Activated naive CD8-positive, alpha-beta T cell treated with anti-CD3 and anti-CD28 coated beads, Interleukin-2, amount 50 U/mL, for 24 hours (primary cell): ENCODE measurements at regions not wholly inside any gene's neighbourhood (a gene's known extent, or its start where the extent isn't known, plus 50 kb on each side); places are given as distances from the start of the nearest gene placed in this dataset.

ENCODE experiments used
- ATAC-seq: fragments of 150-1000 bp; cut with Tn5 transposase; one replicate; pipeline ENCODE4 v1.10.0; 2021
- DNase-seq: peaks from one replicate; pipeline ENCODE4 v3.0.0; 2021
- H3K27ac Mint-ChIP-seq: one replicate; pipeline ENCODE4 v1.8.0; 2021; ENCODE audit warnings: mild to moderate bottlenecking, mixed read lengths
- H3K27me3 Mint-ChIP-seq: one replicate; pipeline ENCODE4 v1.8.0; 2021; ENCODE audit warnings: mixed read lengths
- H3K36me3 Mint-ChIP-seq: one replicate; pipeline ENCODE4 v1.8.0; 2021; ENCODE audit warnings: low read depth, mixed read lengths
- H3K4me1 Mint-ChIP-seq: one replicate; pipeline ENCODE4 v1.8.0; 2021; ENCODE audit warnings: mixed read lengths
- H3K4me3 Mint-ChIP-seq: one replicate; pipeline ENCODE4 v1.8.0; 2021; ENCODE audit warnings: mild to moderate bottlenecking, moderate library complexity, mixed read lengths
- H3K9me3 Mint-ChIP-seq: one replicate; pipeline ENCODE4 v1.8.0; 2021; ENCODE audit warnings: mixed read lengths

GRCh38 chr4:151912632-151913031, 151.8 kb upstream of the GATB start:
- DNase-seq (no peak), ATAC-seq (no peak)
- Mint-ChIP-seq H3K27ac (no peak overlapping the region), H3K4me3 (no peak overlapping the region), H3K36me3 (no peaks in the 10 kb centered on the region), H3K27me3 (no peaks in the 10 kb centered on the region), H3K4me1 (peaks cover 10% of the 10 kb centered on the region), H3K9me3 (peaks cover 7% of the 10 kb centered on the region)

DNA sequence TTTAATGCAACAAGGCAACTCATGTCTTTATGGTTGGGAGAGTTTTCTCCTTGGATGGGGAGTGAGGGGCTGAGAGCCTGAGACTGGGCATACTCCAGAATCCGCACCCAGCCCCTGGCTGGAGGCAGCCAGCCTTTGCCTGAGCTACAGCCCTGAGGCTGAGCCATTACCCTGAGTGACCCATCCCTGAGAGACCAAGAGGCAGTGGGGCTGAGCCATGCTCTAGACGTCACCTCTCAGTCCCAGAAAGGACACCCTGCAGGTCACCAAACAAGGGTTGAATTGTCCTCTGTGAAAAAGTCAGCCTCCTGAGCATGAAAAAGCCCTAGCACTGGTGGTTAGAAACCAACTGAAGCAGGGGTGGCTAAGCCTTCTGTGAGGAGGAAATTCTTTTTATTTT, 151.2 kb upstream of the GATB start:
- no peak overlapping the region for H3K27ac Mint-ChIP-seq
- ATAC-seq: no peak
- peaks cover 7% of the 10 kb centered on the region for H3K9me3 Mint-ChIP-seq
- no peaks in the 10 kb centered on the region for H3K27me3 Mint-ChIP-seq
- no peaks in the 10 kb centered on the region for H3K36me3 Mint-ChIP-seq
- DNase-seq: no peak
- H3K4me1 Mint-ChIP-seq: peaks cover 10% of the 10 kb centered on the region
- H3K4me3 Mint-ChIP-seq: no peak overlapping the region

DNA sequence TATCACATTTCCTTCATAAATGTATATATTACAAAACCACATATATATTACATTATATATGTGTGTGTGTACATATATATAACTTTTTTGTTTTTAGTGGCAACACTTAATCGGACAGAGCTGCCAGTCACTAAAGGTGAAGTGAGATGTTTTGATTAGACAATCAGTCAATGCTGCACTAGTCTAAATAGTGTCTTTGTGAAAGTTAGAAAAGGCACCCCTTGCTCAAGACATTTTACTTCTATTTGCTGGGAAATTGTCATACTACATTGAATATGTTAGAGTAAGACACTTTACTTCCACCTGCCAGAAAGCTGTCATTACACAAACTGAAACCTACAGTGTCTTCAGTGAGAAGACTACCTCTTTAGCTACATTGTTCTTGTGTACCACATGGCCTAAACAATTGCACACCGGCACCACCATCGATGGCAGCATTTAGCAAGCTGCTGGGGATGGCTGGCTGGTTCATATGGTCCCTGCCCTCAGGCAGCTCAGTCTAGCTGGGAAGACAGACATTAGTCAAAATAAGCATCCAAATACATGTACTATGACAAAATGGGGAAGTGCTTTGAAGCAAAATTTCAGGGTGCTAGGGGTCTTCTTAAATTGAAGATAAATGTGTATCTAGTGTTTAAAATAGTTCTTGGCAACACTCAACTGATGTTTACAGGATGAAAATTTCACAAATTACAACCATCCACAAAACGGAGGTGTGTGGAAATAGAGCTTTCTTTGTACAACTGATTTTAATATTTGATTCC, 148.1 kb upstream of the GATB start:
- peaks cover 2% of the 10 kb centered on the region for H3K4me1 Mint-ChIP-seq
- peaks cover 12% of the 10 kb centered on the region for H3K9me3 Mint-ChIP-seq

DNA sequence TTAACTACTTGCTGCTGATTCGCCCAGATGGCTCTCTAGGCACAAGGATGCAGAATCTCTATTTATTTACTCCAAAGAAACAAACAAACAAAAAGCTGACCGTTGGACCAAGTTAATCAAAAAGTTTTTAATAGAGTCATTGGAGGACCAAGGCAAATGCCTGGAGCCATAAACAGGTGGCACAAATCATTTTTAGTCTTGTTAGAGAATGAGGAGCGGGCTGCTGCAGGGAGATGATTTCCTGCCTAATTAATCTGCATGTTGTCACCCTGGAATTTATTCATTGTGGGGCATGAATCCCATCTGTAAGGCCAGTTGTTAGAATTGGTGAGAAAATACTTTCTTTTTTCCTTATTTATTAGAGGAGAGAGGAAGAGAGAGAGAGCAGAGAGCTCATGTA, 147.4 kb upstream of the GATB start:
- DNase-seq (no peak), ATAC-seq (no peak)
- peaks cover 2% of the 10 kb centered on the region for H3K4me1 Mint-ChIP-seq
- H3K9me3 Mint-ChIP-seq: peaks cover 10% of the 10 kb centered on the region
- H3K27ac Mint-ChIP-seq: no peak overlapping the region
- no peaks in the 10 kb centered on the region for H3K27me3 Mint-ChIP-seq
- no peak overlapping the region for H3K4me3 Mint-ChIP-seq
- H3K36me3 Mint-ChIP-seq: no peaks in the 10 kb centered on the region

More for the DNA sequence above, 148.1 kb upstream of the GATB start:
- ATAC-seq: no peak
- DNase-seq: no peak
- Mint-ChIP-seq H3K4me3 (no peak overlapping the region), H3K27ac (no peak overlapping the region), H3K27me3 (no peaks in the 10 kb centered on the region), H3K36me3 (no peaks in the 10 kb centered on the region)

- DNase-seq (no peak), ATAC-seq (no peak)
- Mint-ChIP-seq H3K4me1 (peaks cover 2% of the 10 kb centered on the region), H3K27ac (no peak overlapping the region), H3K9me3 (peaks cover 28% of the 10 kb centered on the region), H3K27me3 (no peaks in the 10 kb centered on the region), H3K36me3 (peaks cover 4% of the 10 kb centered on the region), H3K4me3 (no peak overlapping the region)
Measured at GRCh38 chr4:151906438-151906837, 145.6 kb upstream of the GATB start.

DNA sequence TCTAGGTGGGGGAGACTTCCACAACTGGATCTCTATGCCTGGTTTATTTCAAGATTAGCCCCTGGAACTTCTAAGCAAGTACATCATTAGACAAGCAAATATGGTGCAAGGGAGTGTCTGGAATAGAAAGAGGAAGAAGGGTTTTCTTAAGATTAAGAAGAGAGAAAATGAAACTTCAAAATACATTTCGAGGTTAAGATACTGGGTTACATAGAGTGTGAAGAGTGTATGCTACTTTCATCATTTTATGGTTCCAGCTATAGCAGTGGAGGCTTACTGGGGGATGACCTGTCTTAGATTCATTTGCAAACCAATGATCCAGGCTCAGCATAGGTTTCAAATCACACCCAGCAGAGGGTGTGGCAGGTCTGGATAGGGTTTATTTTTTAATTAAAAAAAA, 144.4 kb upstream of the GATB start:
- Mint-ChIP-seq H3K36me3 (peaks cover 4% of the 10 kb centered on the region), H3K4me3 (no peak overlapping the region)

GRCh38 chr4:151901631-151902030, 140.8 kb upstream of the GATB start:
- Mint-ChIP-seq H3K9me3 (peaks cover 31% of the 10 kb centered on the region), H3K4me1 (peaks cover 2% of the 10 kb centered on the region), H3K36me3 (peaks cover 4% of the 10 kb centered on the region), H3K27me3 (no peaks in the 10 kb centered on the region), H3K4me3 (no peak overlapping the region), H3K27ac (no peak overlapping the region)
- DNase-seq (no peak), ATAC-seq (no peak)

More for the DNA sequence above, 144.4 kb upstream of the GATB start:
- ATAC-seq: no peak
- DNase-seq: no peak
- H3K27me3 Mint-ChIP-seq: no peaks in the 10 kb centered on the region
- peaks cover 2% of the 10 kb centered on the region for H3K4me1 Mint-ChIP-seq
- no peak overlapping the region for H3K27ac Mint-ChIP-seq
- peaks cover 31% of the 10 kb centered on the region for H3K9me3 Mint-ChIP-seq

- Mint-ChIP-seq H3K4me3 (no peak overlapping the region), H3K4me1 (no peaks in the 10 kb centered on the region), H3K27ac (no peak overlapping the region), H3K9me3 (peaks cover 7% of the 10 kb centered on the region), H3K36me3 (no peaks in the 10 kb centered on the region), H3K27me3 (no peaks in the 10 kb centered on the region)
- no peak for ATAC-seq
- DNase-seq: no peak
Measured at GRCh38 chr4:151896880-151897279, 136.1 kb upstream of the GATB start.

DNA sequence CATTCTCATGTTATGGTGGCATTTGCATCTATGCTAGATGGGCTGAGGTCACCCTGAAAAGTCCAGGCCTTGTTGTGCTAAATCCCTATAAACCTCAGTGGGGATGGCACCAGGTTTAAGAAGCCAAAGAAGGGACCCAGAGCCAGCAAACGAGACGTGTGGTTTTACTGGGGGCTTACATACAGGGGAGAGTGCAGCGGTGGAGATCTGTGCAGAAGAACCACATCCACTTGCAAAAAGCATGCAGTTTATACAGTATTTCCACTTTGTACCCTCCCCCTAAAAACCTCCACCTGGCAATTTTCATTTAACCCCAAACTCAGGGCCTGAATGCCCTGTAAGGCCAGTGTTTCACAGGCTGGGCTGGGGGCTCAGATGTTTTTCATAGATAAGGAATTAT, 134.9 kb upstream of the GATB start:
- H3K27ac Mint-ChIP-seq: no peak overlapping the region
- DNase-seq: no peak
- H3K36me3 Mint-ChIP-seq: no peaks in the 10 kb centered on the region
- no peak for ATAC-seq
- H3K4me1 Mint-ChIP-seq: no peaks in the 10 kb centered on the region
- no peak overlapping the region for H3K4me3 Mint-ChIP-seq
- no peaks in the 10 kb centered on the region for H3K27me3 Mint-ChIP-seq
- H3K9me3 Mint-ChIP-seq: no peaks in the 10 kb centered on the region

DNA sequence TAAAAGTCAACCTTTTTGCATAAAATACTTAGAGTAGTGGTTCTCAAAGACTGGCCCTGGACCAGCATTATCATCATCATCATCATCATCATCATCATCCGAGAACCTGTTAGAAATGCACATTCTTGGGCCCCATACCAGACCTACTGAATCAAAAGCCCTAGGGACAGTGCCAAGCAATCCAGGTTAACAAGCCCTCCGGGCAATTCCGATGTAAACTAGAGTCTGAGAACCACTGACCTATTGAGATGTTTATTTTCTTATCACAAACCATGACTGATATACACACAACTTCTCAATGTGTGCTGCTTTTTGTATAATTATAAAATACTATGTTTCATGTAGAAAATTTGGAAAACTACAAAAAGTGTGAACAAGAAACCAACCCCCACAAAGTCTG, 133.4 kb upstream of the GATB start:
- H3K27me3 Mint-ChIP-seq: no peaks in the 10 kb centered on the region
- H3K36me3 Mint-ChIP-seq: no peaks in the 10 kb centered on the region
- H3K4me3 Mint-ChIP-seq: no peak overlapping the region
- DNase-seq (no peak), ATAC-seq (no peak)
- H3K4me1 Mint-ChIP-seq: no peaks in the 10 kb centered on the region
- H3K27ac Mint-ChIP-seq: no peak overlapping the region
- no peaks in the 10 kb centered on the region for H3K9me3 Mint-ChIP-seq

- Mint-ChIP-seq H3K27me3 (no peaks in the 10 kb centered on the region), H3K36me3 (no peaks in the 10 kb centered on the region), H3K4me1 (peaks cover 17% of the 10 kb centered on the region), H3K4me3 (no peak overlapping the region), H3K27ac (peak overlapping the region; percentile 65), H3K9me3 (no peaks in the 10 kb centered on the region)
- DNase-seq (no peak), ATAC-seq (peak; percentile 79)
Measured at GRCh38 chr4:151888367-151888866, 127.6 kb upstream of the GATB start.

- no peak for DNase-seq
- peaks cover 23% of the 10 kb centered on the region for H3K4me1 Mint-ChIP-seq
- no peak for ATAC-seq
- no peak overlapping the region for H3K4me3 Mint-ChIP-seq
- H3K9me3 Mint-ChIP-seq: no peaks in the 10 kb centered on the region
- no peaks in the 10 kb centered on the region for H3K27me3 Mint-ChIP-seq
- peak overlapping the region; percentile 65 for H3K27ac Mint-ChIP-seq
- H3K36me3 Mint-ChIP-seq: no peaks in the 10 kb centered on the region
Measured at GRCh38 chr4:151887816-151888180, 127.0 kb upstream of the GATB start.

DNA sequence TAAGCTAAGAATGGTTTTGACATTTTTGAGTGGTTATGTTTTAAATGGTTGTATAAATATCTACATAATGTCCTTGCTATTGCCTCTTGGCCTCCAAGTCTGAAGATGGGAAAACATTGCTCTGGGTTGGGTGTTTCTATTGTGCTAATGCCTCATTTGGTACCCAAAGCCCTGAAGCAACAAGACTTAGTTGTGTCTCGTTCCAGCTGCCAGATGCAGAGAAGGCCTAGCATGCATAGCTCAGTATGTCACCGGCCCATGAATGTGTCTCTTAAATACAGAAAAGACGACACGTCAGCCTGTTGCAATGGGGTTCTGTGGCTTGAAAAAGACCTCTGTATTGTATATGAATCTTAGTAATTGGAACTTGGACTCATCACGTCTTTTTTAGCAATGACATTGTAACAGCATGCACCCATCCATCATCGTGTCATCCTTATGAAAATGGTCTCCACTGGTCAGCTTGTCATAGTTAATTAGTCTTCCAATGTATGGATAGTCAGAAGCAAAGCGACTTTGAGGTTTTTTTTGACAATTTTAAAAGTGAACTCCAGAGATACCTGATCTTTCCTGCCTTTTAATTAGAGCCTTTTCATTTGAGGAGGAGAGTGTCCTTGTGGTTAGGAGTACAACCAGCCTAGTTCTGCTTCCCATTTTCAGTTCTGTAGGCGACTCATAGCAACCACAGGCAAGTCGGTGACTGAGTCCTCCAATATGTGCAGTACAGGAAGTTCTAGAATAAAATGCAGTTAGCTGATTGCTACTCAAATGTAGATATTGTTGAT, 126.4 kb upstream of the GATB start:
- no peak for DNase-seq
- H3K9me3 Mint-ChIP-seq: no peaks in the 10 kb centered on the region
- ATAC-seq: peak; percentile 50
- H3K4me3 Mint-ChIP-seq: no peak overlapping the region
- H3K27ac Mint-ChIP-seq: peak overlapping the region; percentile 65
- peaks cover 29% of the 10 kb centered on the region for H3K4me1 Mint-ChIP-seq
- no peaks in the 10 kb centered on the region for H3K27me3 Mint-ChIP-seq
- no peaks in the 10 kb centered on the region for H3K36me3 Mint-ChIP-seq

DNA sequence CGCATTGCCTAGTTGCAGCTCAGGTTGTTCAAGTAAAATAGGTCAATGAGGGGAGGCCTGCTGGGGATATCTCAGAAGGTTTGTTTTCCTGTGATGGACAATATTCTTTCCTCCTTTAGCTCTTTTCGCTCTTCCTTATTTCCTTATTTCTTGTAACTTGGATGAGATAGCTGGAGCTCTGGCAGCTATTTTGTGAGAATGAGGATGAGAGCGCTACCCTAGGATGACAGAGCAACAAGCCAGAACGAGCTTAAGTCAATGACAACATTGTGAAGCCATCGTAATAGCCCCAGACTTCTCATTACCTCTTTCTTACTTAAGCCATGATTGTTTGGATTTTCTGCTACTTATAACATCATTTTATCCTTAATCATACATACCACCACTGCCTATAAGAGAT, 124.3 kb upstream of the GATB start:
- no peak overlapping the region for H3K4me3 Mint-ChIP-seq
- no peaks in the 10 kb centered on the region for H3K36me3 Mint-ChIP-seq
- no peak overlapping the region for H3K27ac Mint-ChIP-seq
- DNase-seq (no peak), ATAC-seq (no peak)
- no peaks in the 10 kb centered on the region for H3K27me3 Mint-ChIP-seq
- no peaks in the 10 kb centered on the region for H3K9me3 Mint-ChIP-seq
- H3K4me1 Mint-ChIP-seq: peaks cover 45% of the 10 kb centered on the region

DNA sequence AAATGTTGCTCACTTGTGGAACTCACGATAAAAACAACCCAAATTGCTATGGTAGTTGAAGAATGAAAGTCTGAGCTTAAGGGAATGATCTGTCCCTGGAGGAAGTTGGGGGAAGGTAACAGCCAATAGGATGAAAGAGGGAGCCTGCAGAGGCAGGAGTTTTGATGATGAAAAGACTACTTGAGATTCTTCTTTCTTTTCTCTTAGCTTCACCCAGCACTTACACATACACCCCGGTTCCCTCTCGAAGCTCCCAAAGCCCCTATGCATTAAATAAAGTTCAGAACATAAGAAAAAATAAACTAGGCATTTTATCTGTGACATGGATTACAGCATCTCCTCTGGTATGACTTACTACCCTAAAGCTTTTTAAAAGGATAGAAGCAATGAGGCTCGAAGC, 122.9 kb upstream of the GATB start:
- H3K27ac Mint-ChIP-seq: no peak overlapping the region
- no peaks in the 10 kb centered on the region for H3K36me3 Mint-ChIP-seq
- H3K9me3 Mint-ChIP-seq: no peaks in the 10 kb centered on the region
- H3K4me3 Mint-ChIP-seq: no peak overlapping the region
- DNase-seq: no peak
- H3K27me3 Mint-ChIP-seq: no peaks in the 10 kb centered on the region
- peaks cover 45% of the 10 kb centered on the region for H3K4me1 Mint-ChIP-seq
- no peak for ATAC-seq
